ENCODE measurements at regions not wholly inside any gene's neighbourhood (a gene's known extent, or its start where the extent isn't known, plus 50 kb on each side); places are given as distances from the start of the nearest gene placed in this dataset.

- H3K4me2 ChIP-seq (ENCODE audit: low read length): no peak overlapping the region
- H3F3A ChIP-seq (ENCODE audit: control insufficient read depth, insufficient read depth): no peaks in the 10 kb centered on the region
- no peaks in the 10 kb centered on the region for H3K36me3 ChIP-seq (ENCODE audit: control insufficient read depth, low read length)
- no peaks in the 10 kb centered on the region for H4K20me1 ChIP-seq (ENCODE audit: control insufficient read depth, insufficient read depth, low read depth, low read length)
- no peaks in the 10 kb centered on the region for H3K27me3 ChIP-seq (ENCODE audit: control insufficient read depth, low read length)
- no peak for TF ChIP-seq EZH2phosphoT487 (IDR thresholded peaks at IDR 0.05; ENCODE audit: borderline replicate concordance, low read length)
- no peak for TF ChIP-seq CTCF (IDR thresholded peaks at IDR 0.05; ENCODE audit: low read depth, low read length, poor library complexity, severe bottlenecking)
- H3K27ac ChIP-seq (ENCODE audit: low read depth, low read length): no peak overlapping the region
- H3K9me2 ChIP-seq (replicated peaks; ENCODE audit: control insufficient read depth, low read length): no peaks in the 10 kb centered on the region
- H3K79me2 ChIP-seq (ENCODE audit: control insufficient read depth, low read length): no peaks in the 10 kb centered on the region
- H3K9me3 ChIP-seq (ENCODE audit: control insufficient read depth, insufficient read depth, low read length): no peaks in the 10 kb centered on the region
- H3K4me1 ChIP-seq (ENCODE audit: control insufficient read depth, low read length): no peaks in the 10 kb centered on the region
- no peak overlapping the region for H3K4me3 ChIP-seq (ENCODE audit: low read length)
These were observed 92.6 kb downstream of the EMP1 start for GRCh38 chr12:13288937-13289652.

GRCh38 chr12:13288501-13288900 is 92.0 kb downstream of the EMP1 start:
- Histone ChIP-seq H3K27me3 (ENCODE audit: control insufficient read depth, low read length) (no peaks in the 10 kb centered on the region), H3K9me3 (ENCODE audit: control insufficient read depth, insufficient read depth, low read length) (no peaks in the 10 kb centered on the region), H3K9me2 (replicated peaks; ENCODE audit: control insufficient read depth, low read length) (no peaks in the 10 kb centered on the region), H3K4me3 (ENCODE audit: low read length) (no peak overlapping the region), H4K20me1 (ENCODE audit: control insufficient read depth, insufficient read depth, low read depth, low read length) (no peaks in the 10 kb centered on the region), H3K27ac (ENCODE audit: low read depth, low read length) (no peak overlapping the region), H3K4me1 (ENCODE audit: control insufficient read depth, low read length) (no peaks in the 10 kb centered on the region), H3K36me3 (ENCODE audit: control insufficient read depth, low read length) (no peaks in the 10 kb centered on the region), H3K79me2 (ENCODE audit: control insufficient read depth, low read length) (no peaks in the 10 kb centered on the region), H3F3A (ENCODE audit: control insufficient read depth, insufficient read depth) (no peaks in the 10 kb centered on the region), H3K4me2 (ENCODE audit: low read length) (no peak overlapping the region)
- TF ChIP-seq EZH2phosphoT487 (IDR thresholded peaks at IDR 0.05; ENCODE audit: borderline replicate concordance, low read length) (no peak), CTCF (IDR thresholded peaks at IDR 0.05; ENCODE audit: low read depth, low read length, poor library complexity, severe bottlenecking) (no peak)

- Histone ChIP-seq H3K27me3 (ENCODE audit: control insufficient read depth, low read length) (no peaks in the 10 kb centered on the region), H3K4me2 (ENCODE audit: low read length) (no peak overlapping the region)
These were observed 87.3 kb downstream of the EMP1 start for GRCh38 chr12:13283867-13284266.

More at GRCh38 chr12:13283867-13284266, 87.3 kb downstream of the EMP1 start:
- Histone ChIP-seq H3K27ac (ENCODE audit: low read depth, low read length) (no peak overlapping the region), H3K9me3 (ENCODE audit: control insufficient read depth, insufficient read depth, low read length) (no peaks in the 10 kb centered on the region), H4K20me1 (ENCODE audit: control insufficient read depth, insufficient read depth, low read depth, low read length) (no peaks in the 10 kb centered on the region), H3F3A (ENCODE audit: control insufficient read depth, insufficient read depth) (no peaks in the 10 kb centered on the region), H3K9me2 (replicated peaks; ENCODE audit: control insufficient read depth, low read length) (no peaks in the 10 kb centered on the region), H3K4me1 (ENCODE audit: control insufficient read depth, low read length) (no peaks in the 10 kb centered on the region), H3K4me3 (ENCODE audit: low read length) (no peak overlapping the region), H3K79me2 (ENCODE audit: control insufficient read depth, low read length) (no peaks in the 10 kb centered on the region), H3K36me3 (ENCODE audit: control insufficient read depth, low read length) (no peaks in the 10 kb centered on the region)
- TF ChIP-seq CTCF (IDR thresholded peaks at IDR 0.05; ENCODE audit: low read depth, low read length, poor library complexity, severe bottlenecking) (no peak), EZH2phosphoT487 (IDR thresholded peaks at IDR 0.05; ENCODE audit: borderline replicate concordance, low read length) (no peak)
